HG02798 (cell line): ENCODE measurements at regions not wholly inside any gene's neighbourhood (a gene's known extent, or its start where the extent isn't known, plus 50 kb on each side); places are given as distances from the start of the nearest gene placed in this dataset.

Experiments used
- ATAC-seq: cut with Tn5 transposase; IDR thresholded peaks from one replicate; pipeline ENCODE4 v1.9.1; 2021; ENCODE audit warnings: mild to moderate bottlenecking; ENCODE audit not compliant: unreplicated experiment, poor library complexity

DNA sequence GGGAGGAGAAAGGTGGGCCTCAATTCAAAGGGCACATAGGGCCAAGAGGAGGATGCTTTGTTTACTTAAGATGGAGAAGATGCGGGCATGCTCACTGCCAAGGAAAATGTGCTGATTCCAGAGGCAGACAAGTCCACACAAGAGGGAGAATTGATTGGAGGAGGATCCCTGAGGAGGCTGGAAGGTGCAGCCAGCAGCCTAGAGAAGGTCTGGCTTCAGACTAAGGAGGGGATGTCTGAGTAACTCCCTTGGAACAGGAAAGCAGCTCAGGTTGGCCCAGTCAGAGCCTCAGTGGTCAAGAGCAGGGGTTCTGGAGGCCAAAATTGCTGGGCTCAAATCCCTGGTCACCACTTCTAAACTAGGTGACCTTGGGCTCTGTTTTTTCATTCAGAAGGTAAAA lies 265.5 kb upstream of the NCKAP5 start:
- no peak for ATAC-seq

- ATAC-seq: no peak
Measured at GRCh38 chr2:133835821-133836619, 267.8 kb upstream of the NCKAP5 start.

GRCh38 chr2:133836691-133837345 lies 268.6 kb upstream of the NCKAP5 start:
- ATAC-seq: no peak

- ATAC-seq: no peak
Measured at GRCh38 chr2:133837441-133838094, 269.3 kb upstream of the NCKAP5 start.

- no peak for ATAC-seq
Measured at GRCh38 chr2:133838642-133839365, 270.5 kb upstream of the NCKAP5 start.

GRCh38 chr2:133839677-133840076 lies 271.4 kb upstream of the NCKAP5 start:
- no peak for ATAC-seq

DNA sequence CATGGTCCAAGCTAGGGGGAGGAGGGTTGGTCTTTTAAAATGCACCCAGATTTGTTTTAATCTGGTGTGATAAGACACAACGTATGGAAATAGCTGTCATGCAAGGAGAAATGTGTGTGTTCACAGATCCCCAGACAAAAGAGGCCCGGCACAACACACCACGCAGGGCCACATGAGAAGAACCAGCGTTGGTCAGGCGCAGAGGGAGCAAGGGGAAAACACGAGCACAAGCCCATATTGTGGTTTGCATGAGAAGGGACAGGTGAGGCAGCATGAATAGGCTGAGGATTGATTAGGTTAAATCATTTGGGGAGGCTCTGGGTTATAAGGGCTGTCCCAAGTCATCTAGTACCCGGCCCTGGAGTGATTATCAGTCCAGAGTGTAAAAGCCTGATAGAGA lies 272.5 kb upstream of the NCKAP5 start:
- ATAC-seq: no peak

- no peak for ATAC-seq
Measured at GRCh38 chr2:133841900-133842299, 273.6 kb upstream of the NCKAP5 start.

DNA sequence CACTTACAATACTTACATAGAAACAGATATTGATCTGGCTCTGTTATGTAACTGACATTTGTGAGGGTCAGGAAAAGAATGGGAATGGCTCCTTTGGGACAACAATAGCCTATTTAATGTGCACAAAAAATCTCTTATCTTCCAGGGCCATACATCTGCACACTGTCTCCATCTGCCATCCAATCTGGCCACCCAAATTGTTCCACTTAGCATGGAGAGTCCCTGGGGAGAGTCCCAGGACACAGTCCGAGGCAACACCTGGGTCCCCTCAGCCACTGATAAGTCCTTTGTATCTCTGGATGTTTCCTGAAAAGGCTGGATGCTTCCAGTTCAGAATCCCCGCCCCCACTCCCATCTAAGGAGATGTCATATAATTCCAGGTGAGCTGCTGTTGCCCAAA lies 274.2 kb upstream of the NCKAP5 start:
- no peak for ATAC-seq

DNA sequence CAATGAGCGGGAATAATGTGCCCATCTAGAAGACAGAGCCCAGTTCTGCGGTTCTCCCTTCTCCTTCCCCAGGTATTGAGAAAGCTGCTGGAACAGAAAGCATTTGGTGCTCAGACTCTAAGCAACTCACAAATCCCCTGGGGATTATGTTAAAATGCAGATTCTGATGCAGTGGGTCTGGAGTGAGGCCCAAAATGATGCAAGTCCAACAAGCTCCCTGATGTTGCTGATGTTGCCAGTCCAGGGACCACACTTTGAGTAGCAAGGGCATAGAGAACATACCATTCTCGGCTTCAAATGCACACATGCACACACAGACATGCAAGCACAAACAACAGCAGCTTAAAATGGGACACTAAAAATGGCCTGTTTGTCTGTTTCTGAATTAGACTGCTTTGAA lies 274.8 kb upstream of the NCKAP5 start:
- no peak for ATAC-seq

- no peak for ATAC-seq
Measured at GRCh38 chr2:133843551-133843950, 275.3 kb upstream of the NCKAP5 start.

- ATAC-seq: peak; percentile 82
Measured at GRCh38 chr2:133844214-133844892, 276.1 kb upstream of the NCKAP5 start.

DNA sequence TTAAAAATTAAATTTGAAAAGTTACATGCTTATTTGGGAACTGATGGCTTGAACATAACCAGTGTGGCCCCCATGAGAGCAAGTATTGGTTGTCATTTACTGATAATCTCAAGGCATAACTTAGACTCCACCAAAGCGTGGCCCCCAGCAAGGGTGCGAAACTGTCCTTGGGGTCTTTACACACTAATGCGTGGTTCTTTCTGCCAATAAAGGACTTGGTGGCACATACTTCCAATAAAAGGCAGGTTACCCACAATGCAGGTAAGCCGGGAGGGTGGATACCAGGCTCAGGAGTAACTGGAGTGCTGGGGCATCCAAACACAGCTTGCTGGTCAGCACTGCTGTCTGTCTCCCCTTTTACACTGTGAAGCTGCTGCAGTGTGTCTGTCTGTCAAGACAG lies 278.2 kb upstream of the NCKAP5 start:
- ATAC-seq: no peak

- ATAC-seq: no peak
Measured at GRCh38 chr2:133847591-133847990, 279.3 kb upstream of the NCKAP5 start.

- no peak for ATAC-seq
Measured at GRCh38 chr2:133848111-133848649, 279.9 kb upstream of the NCKAP5 start.

DNA sequence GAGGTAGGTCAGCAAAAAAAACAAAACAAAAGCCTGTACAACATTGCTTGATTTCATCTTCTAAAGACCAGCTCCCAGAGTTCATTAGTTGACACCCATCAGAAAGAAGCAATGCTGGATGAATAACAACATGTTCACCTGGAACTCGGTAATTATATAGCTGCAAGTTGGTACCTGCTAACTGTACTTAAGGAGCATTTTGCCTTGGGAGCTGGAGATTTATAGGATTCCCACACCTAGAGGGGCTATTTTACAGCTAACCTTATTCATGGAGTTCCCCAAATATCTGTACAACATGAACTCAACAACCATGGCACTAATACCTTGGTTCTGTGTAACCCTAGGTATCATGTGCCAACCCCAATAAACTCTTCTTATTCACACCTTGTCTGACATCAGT lies 281.1 kb upstream of the NCKAP5 start:
- no peak for ATAC-seq

- ATAC-seq: no peak
Measured at GRCh38 chr2:133854603-133855200, 286.4 kb upstream of the NCKAP5 start.

DNA sequence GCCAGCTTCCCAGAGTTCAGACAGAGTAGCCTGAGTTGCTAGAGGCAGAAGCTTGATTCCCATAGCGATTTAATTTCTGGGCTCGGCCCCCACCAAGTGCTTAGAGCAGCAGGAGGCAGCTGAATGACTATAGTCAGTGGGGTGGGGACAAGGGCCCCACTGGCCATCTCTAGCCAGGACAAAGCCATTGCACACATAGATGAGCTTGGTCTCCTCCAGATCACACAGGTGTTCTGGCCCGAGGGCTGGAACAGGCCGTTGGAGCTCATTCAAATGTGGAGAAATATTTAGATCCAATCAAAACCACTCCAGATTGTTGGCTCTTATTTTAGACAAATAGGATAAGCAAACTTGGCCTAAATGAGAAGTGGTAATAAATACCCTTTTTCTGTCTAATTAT lies 287.3 kb upstream of the NCKAP5 start:
- no peak for ATAC-seq

DNA sequence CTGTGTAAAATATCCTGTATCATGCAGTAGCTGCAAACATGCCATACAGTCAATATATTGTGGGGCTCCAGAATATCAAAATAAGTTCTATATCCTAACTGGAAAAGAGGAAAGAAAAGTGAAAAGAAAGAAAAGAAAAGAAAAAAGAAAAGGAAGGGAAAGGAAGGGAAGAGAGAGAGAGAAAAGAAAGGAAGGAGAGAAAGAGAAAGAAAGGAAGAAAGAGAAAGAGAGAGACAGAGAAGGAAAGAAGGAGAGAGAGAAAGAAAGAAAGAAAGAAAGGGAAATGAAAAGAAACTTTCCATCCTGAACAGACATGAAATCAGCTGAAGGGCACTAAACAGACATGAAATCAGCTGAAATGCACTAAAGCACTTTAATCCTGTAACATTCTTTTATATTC lies 288.4 kb upstream of the NCKAP5 start:
- ATAC-seq: no peak

- ATAC-seq: no peak
Measured at GRCh38 chr2:133859578-133859977, 291.3 kb upstream of the NCKAP5 start.
